Esophagus squamous epithelium (tissue), 4 donors: ENCODE measurements at regions not wholly inside any gene's neighbourhood (a gene's known extent, or its start where the extent isn't known, plus 50 kb on each side); places are given as distances from the start of the nearest gene placed in this dataset.

Source experiments
- CTCF ChIP-seq, 6 experiments: fragments of 450-650 bp in 4 of 6; fragments of 200-600 bp in 2 of 6; sonication (generic) in 2 of 6; IDR thresholded peaks; one replicate each; pipeline ENCODE4 v1.5.1; 2016 to 2019; ENCODE audit warnings: antibody characterized with exemption in 6 of 6, mild to moderate bottlenecking in 4 of 6, moderate library complexity in 4 of 6
- POLR2A ChIP-seq, 4 donors: fragments of 450-650 bp; IDR thresholded peaks; one replicate each; pipeline ENCODE4 v1.6.1; 2017; ENCODE audit warnings: antibody characterized with exemption in 4 of 4, mild to moderate bottlenecking in 4 of 4, moderate library complexity in 3 of 4

GRCh38 chr6:168852376-168852884 is 401.2 kb downstream of the THBS2 start:
- TF ChIP-seq CTCF (IDR thresholded peaks at IDR 0.05) (no peak), POLR2A (IDR thresholded peaks at IDR 0.05) (no peak)
